CD4-positive, alpha-beta T cell treated with Interleukin-1 beta for 1 hour (primary cell): ENCODE measurements at regions not wholly inside any gene's neighbourhood (a gene's known extent, or its start where the extent isn't known, plus 50 kb on each side); places are given as distances from the start of the nearest gene placed in this dataset.

Source experiments
- DNase-seq, 2 donors: peaks; one replicate each; pipeline ENCODE4 v3.0.0-alpha.2; 2020 to 2022

DNA sequence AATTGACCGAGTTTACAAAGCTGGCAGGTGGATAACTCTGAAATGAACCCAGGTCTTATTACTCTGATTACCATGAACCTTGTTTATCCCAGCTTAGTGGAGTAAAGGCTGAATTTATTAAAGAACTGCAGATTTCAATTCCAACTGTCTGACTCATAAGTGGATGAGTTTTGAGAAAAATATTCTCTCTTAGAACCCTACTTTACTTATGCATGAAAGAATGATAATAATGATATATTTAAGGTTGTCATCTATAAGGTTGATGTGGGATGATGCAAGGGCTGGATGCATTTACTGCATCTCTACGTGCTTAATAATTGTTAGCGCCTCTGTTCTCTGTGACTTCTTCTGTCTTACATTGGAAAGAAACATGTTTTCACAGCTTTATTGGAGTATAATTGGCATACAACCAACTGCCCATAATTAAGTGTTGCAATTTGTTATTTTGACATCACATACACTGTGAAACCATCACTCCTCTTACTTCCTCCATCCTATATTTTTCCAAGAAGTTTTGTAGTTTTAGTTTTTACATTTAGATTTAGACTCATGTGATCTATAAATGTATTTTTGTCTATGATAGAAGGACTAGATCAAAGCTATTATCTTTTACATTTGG, 771.2 kb upstream of the ARRDC4 start:
- DNase-seq: no peak

DNA sequence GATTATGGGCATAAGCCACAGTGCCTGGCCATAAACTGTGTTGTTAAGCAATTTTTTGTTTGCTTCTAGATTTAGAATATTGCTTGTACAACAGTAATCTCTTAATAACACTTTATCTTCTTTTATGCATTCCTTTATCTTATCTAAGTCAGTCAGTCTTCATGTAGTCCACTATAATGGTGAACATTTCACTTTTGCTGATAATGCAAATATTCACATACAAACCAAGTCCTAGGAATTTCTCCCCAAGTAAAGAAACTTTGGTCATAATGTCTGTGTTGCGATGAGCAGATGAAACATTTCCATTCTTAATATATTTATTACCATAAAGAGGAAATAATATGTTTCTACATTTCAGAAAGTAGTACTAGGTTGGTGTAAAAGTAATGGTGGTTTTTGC, 765.8 kb upstream of the ARRDC4 start:
- DNase-seq: no peak

DNA sequence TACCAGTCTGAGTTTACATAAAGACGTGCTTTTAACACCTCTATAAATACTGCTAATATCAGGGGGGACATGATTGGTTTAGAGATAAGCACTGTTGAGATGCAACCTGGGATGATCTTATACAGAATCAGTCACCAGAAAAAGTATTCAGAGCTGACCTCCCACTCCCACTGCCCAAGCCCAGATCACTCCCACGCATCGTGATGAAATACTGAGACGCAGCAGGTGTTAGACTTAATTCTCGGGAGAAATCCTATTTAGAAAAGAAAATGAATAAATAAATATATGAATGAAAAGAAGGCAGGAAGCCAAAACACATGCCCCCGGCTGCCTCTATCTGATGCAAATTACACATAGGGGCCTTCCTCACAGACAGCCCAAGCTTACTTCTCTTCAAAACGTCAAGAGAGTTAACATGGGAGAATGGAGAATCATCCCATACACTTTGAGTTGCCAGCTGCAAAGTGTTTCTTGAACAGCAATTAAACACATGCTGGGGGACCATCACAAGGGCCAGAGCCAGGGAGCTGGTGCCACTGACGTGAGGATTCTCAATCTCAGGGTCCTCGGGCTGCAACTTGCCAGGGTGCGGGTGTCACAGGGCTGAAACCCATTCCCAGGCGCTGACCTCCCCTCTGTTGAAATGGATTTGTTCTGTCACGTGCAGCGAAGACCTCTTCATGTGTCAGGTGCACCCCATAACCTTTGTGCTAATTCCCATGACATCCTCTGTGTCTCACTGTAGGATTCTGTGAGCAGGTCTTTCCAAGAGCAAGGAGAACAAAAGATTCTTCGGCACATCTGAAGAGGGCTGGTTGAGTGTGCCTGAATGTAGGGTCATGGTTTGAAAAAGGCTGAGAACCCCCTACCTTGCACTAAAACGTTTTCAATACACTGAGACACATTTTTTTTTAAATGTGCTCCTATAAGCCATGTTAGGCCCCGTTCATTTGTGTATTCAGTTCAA, 764.2 kb upstream of the ARRDC4 start:
- no peak for DNase-seq

DNA sequence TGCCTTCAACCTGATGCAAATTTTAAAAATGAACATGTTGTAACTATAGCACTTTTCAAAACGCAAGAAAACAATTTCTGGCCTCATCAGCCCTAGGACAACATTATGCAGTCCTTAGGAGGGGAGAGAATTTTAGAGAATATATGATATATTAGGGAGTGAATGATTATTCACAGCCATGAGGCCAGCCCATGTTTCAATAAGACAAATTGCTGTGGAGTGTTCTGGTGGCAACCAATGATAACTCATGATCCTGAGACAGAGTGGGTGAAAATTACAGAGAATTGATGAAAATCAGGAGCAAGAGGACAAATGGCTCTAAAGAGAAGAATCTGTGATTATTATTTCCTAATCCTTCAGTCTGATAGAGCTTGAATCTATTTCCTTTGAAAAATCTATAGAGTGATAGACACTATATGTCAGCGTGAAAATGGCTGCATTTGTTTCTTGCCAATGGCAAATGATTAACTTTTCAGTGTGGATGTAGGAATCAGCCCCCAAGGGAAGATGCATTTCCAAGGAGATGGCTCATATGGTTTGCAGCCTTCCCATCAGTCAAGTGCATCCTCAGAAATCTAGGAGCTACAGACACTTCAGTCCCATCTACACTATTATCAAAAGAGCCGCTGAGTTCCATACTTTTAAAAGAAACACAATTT, 761.0 kb upstream of the ARRDC4 start:
- DNase-seq: no peak

- DNase-seq: no peak
Observed at GRCh38 chr15:97200161-97200560, 760.3 kb upstream of the ARRDC4 start.

- DNase-seq: no peak
Observed at GRCh38 chr15:97210277-97210676, 750.2 kb upstream of the ARRDC4 start.

- no peak for DNase-seq
Observed at GRCh38 chr15:97215629-97216028, 744.9 kb upstream of the ARRDC4 start.

DNA sequence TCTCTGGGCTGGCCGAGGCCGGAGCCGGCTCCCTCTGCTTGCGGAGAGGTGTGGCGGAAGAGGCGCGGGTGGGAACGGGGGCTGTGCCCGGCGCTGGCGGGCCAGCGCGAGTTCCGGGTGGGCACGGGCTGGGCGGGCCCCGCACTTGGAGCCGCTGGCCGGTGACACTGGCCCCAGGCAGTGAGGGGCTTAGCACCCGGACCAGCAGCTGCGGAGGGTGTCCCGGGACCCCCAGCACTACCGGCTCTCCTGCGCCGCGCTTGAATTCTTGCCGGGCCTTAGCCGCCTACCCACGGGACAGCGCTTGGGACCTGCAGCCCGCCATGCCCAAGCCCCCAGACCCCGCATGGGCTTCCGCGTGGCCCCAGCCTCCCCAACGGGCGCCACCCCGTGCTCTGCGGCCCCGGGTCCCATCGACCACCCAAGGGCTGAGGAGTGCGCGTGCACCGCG, 736.3 kb upstream of the ARRDC4 start:
- DNase-seq: no peak

DNA sequence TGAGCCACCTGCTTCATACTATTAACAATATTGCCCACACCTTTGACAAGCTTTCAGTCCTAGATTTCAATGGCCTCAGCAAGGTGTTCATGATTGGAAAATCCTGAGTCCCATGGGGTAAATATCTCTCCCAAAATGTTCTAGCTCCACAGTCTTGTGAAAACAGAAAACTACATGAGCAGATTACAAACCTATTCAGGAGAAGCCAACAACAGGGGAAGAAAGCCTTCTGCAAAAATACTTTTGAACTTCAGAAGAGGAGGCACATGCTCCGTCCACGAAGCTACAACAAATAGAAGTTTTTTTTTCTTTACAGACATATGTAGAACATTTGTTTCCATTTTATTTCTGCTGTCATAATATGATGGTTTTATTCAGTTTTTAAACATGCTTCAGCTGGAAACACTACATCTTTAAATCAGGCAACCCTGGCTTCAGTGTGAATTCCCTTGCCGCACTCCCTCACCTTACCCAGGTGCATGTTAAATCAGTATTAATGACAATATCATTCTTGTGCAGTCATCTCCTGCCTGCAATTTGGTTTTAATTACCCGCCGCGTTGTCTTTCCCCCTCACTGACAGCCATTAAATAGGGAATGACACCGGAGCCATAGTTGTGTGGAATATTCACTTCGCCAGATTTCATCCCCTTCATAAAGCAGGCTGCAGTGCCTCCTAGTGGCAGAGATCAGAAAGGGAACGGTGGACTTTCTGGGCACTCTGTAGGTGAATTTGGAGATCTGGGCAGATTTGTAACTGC, 725.5 kb upstream of the ARRDC4 start:
- DNase-seq: peak in 1 of 2 donors; percentile 8

DNA sequence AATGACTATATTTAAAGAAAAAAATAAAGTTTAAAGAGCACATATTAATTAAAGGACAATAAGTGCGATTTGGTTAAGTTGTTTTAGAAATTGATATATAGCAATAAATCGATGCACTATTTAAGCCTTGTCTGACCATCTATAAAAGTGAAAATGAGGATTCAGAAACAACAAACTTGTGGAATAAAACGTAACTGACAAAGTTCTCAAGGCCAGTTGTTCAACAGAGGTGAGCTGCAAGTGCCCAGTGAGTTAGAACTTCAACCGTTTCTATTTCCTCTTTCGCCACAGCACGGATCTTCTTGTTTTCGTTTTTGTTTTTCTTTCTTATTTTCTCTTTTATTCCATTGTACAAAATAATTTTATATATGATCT, 724.9 kb upstream of the ARRDC4 start:
- DNase-seq: no peak

GRCh38 chr15:97236140-97236539, 724.4 kb upstream of the ARRDC4 start:
- no peak for DNase-seq

GRCh38 chr15:97237160-97237559, 723.3 kb upstream of the ARRDC4 start:
- no peak for DNase-seq

DNA sequence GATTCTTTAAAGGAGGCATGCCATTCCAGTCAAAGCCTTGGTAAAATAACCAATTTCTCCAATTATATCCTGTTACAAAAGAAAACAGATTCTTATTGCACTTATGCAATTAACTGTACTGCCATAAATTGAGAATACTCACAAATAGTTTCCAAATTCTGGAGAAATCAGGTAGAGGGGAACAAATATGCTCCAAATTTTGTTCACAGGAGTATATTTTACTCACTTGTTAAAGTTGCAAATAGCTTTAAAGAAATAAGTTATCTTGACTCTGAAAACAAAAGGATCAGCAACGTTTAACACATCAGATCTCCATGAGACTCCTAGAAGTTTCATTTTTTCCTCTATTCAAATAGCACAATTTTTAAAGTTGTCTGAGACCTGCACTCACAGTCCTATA, 712.1 kb upstream of the ARRDC4 start:
- DNase-seq: no peak

DNA sequence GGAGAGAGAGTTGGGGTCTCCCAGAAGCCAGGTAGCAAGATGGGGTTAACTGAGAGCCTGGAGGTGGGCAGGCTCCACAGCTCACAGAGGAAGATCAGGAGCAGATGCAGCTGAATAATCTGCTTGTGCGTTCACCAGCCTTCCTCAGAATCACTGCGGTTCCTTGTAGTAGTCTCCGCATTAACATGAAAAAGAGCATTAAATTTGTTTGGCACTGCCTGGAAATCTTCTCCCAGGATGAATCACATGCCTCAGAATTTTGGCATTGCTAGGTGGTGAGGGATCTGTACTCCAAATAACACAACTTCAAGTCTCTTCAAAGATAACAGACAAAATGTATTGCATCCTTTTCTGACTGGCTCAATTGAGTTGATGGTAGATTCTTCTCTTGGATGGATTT, 700.6 kb upstream of the ARRDC4 start:
- DNase-seq: no peak

DNA sequence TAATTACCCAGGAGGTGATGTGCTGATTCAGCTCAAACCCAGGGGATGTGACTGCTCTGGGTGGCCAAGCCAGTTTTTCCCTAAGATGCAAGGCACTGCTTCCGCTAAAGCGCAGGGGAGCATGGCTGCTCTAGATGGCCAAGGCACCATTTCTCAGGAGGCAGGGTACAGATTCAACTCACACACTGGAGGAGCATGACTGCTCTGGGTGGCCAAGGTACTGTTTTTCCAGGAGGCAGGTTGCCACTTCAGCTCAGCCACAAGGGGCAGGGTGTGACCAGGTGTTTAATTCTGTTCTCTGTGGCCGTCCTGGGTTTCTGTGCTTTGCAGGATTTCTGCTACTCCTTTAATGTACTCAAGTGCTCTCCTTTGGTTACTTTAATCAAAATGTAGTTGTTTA, 659.3 kb upstream of the ARRDC4 start:
- no peak for DNase-seq

- DNase-seq: no peak
Observed at GRCh38 chr15:97316362-97316761, 644.1 kb upstream of the ARRDC4 start.

- no peak for DNase-seq
Observed at GRCh38 chr15:97317163-97317562, 643.3 kb upstream of the ARRDC4 start.

DNA sequence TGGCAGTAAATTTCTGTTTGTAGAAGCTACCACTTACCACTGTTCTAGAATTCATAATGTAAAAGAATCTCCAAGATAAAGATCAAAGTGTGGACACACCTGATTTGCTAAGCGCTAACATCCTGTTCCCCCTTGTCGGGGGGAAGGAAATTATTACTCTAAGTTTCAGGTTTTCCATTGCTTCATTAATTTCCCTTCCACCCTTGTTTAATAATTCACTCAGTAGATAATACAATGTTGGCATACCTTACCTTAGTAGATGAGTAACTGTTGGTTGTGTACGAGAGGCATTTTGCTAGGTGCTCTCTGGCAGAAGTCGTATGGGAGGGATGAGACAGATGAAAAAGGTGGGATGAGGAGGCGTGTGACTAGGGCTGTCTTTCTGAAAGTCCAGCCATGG, 641.2 kb upstream of the ARRDC4 start:
- DNase-seq: no peak

- no peak for DNase-seq
Observed at GRCh38 chr15:97346221-97346620, 614.3 kb upstream of the ARRDC4 start.

GRCh38 chr15:97350813-97351212, 609.7 kb upstream of the ARRDC4 start:
- no peak for DNase-seq

DNA sequence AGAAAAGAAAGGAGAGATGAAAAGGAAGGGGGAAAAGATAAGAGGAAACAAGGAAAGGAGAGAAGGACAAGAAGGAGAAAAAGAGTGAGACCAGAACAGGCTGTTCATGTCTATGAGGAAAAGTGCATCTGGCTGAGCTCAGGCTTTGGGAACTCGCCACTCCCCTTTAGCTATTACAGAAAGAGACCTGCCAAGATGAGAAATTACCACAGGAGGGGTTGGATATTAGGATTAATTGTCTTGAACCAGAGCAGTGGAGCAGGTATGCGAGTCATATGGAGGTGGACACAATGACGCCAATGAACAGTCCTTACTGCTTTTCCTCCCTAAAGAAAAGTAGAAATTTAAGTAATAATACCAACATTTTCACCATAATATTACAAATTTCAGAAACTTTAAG, 577.0 kb upstream of the ARRDC4 start:
- no peak for DNase-seq

DNA sequence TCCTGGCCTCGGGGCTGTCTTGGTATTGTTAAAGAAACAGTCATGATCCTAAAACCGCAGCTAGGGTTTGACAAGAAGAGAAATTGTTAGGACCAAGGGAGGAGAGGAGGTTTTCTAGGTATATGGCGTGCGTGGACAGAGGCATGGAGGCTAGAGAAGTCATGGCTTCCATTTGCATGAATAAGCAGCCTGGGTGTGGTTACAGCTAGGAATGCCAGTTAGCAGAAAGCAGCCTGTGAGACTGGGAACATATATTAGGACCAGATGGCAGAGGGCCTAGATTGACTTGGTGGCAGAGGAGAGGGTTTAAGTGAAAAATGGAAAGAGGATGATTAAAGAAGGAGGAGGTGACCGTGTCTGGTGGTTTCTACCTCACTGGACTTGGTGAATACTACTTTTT, 573.6 kb upstream of the ARRDC4 start:
- no peak for DNase-seq

DNA sequence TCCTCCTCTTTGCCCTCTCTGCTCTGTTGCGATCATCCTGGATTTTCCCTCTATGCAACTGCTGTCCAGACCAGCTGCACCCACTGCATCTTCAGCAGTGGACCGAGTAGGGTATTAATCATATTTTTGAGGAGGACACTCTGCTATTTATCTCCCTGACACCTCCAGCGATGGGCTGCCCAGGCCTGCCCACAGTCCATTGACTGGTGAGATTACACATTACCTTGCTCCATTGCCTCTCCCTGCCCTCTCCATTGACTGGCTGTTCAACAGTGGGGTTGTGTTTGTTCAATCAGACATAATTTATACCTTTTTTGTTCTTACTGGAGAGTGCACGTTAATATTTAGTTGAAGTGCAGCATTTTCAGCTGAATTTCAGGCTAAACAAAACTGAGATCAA, 559.3 kb upstream of the ARRDC4 start:
- DNase-seq: no peak
